Spleen (tissue), 11 donors: ENCODE measurements at regions not wholly inside any gene's neighbourhood (a gene's known extent, or its start where the extent isn't known, plus 50 kb on each side); places are given as distances from the start of the nearest gene placed in this dataset.

Source experiments
- DNase-seq: peaks from one replicate; pipeline ENCODE4 v3.0.0-alpha.2; 2020
- H3K27ac ChIP-seq, 8 donors: fragments of 200-600 bp; sonication (generic) in 7 of 8; 1 replicate in 4 of 8; 2 replicates in 4 of 8; pipeline versions ENCODE4 v1.5.0 to v1.8.0; 2016 to 2021; ENCODE audit warnings: inconsistent platforms in 4 of 8, mild to moderate bottlenecking in 4 of 8, moderate library complexity in 1 of 8
- H3K27me3 ChIP-seq, 7 donors: fragments of 200-600 bp; sonication (generic) in 6 of 7; replicated peaks in 1 of 7; 1 replicate in 4 of 7; 2 replicates in 3 of 7; pipeline versions ENCODE4 v1.5.0 to v1.8.0; 2016 to 2021; ENCODE audit warnings: inconsistent platforms in 3 of 7, mild to moderate bottlenecking in 1 of 7
- H3K36me3 ChIP-seq, 6 donors: fragments of 200-600 bp; sonication (generic) in 5 of 6; 1 replicate in 4 of 6; 2 replicates in 2 of 6; pipeline versions ENCODE4 v1.5.0 to v1.8.0; 2016 to 2021; ENCODE audit warnings: inconsistent platforms in 2 of 6
- H3K4me1 ChIP-seq, 6 donors: fragments of 200-600 bp; sonication (generic) in 5 of 6; 1 replicate in 3 of 6; 2 replicates in 3 of 6; pipeline versions ENCODE4 v1.5.0 to v1.8.0; 2016 to 2021; ENCODE audit warnings: inconsistent platforms in 3 of 6
- H3K4me3 ChIP-seq, 8 donors: fragments of 200-600 bp; sonication (generic) in 7 of 8; 1 replicate in 4 of 8; 2 replicates in 4 of 8; pipeline versions ENCODE4 v1.5.0 to v1.8.0; 2016 to 2021; ENCODE audit warnings: inconsistent platforms in 4 of 8, mild to moderate bottlenecking in 4 of 8, moderate library complexity in 2 of 8
- H3K9me3 ChIP-seq, 8 donors: fragments of 200-600 bp; sonication (generic) in 7 of 8; 1 replicate in 4 of 8; 2 replicates in 4 of 8; pipeline versions ENCODE4 v1.5.0 to v1.8.0; 2016 to 2021; ENCODE audit warnings: inconsistent platforms in 4 of 8
- CTCF ChIP-seq, 11 experiments: fragments of 200-600 bp in 7 of 11; fragments of 450-650 bp in 4 of 11; sonication (generic) in 4 of 11; IDR thresholded peaks in 8 of 11; conservative IDR thresholded peaks in 3 of 11; 1 replicate in 7 of 11; 2 replicates in 4 of 11; pipeline versions ENCODE4 v1.4.0 to v1.8.0; 2016 to 2021; ENCODE audit warnings: antibody characterized with exemption in 11 of 11, inconsistent platforms in 4 of 11, mild to moderate bottlenecking in 1 of 11
- POLR2A ChIP-seq, 3 donors: fragments of 450-650 bp; IDR thresholded peaks; one replicate each; pipeline ENCODE4 v1.5.1; 2017; ENCODE audit warnings: antibody characterized with exemption in 3 of 3, mild to moderate bottlenecking in 1 of 3
- POLR2AphosphoS5 ChIP-seq, 3 donors: sonication (generic); formaldehyde crosslinking; IDR thresholded peaks; one replicate each; pipeline ENCODE4 v1.5.1; 2017; ENCODE audit warnings: antibody characterized with exemption in 3 of 3
- WGBS, 5 donors: extraction: QIAGEN DNeasy Blood & Tissue Kit in 3 of 5; methylation state at CpG; one replicate each; pipeline versions ENCODE4 v1.1.5 to v1.1.7; 2013 to 2018; 5-methylcytosine and 5-hydroxymethylcytosine counted together
- intact Hi-C: fragments of 100-400 bp; cut with DNase I; formaldehyde crosslinking; loops from one replicate; pipeline ENCODE4 v1.15.0; 2023; ENCODE audit warnings: low total_unique reads
- donor health status: healthy with polysubstance abuse.
- donor health status: DM: no; HTN: no; CAD: no; lungs with moderate emphysema.
- donor health status: DM: no; HTN: no; CAD: no.
- donor health status: Bipolar disorder and iron deficiency.
- donor health status: healthy.
- donor health status: DM: no; HTN: no; CAD: no.
- donor health status: DM: yes; HTN: yes; CAD: no.

- Histone ChIP-seq H3K27me3 (no peaks in the 10 kb centered on the region), H3K9me3 (peaks cover 0 to 36% (median 17%) of the 10 kb centered on the region in 8 donors), H3K36me3 (no peaks in the 10 kb centered on the region), H3K4me3 (no peak overlapping the region), H3K4me1 (no peaks in the 10 kb centered on the region), H3K27ac (no peak overlapping the region)
- no peak for DNase-seq
- WGBS, 5 donors = 31 to 65% (median 59%) methylated on average over 2 of the region's 2 CpGs
- TF ChIP-seq POLR2A (IDR thresholded peaks at IDR 0.05) = no peak
- no peak for TF ChIP-seq POLR2AphosphoS5 (IDR thresholded peaks at IDR 0.05)
- no peak for TF ChIP-seq CTCF (IDR thresholded peaks at IDR 0.05 in 8 of 11, conservative IDR thresholded peaks at IDR 0.05 in 3 of 11)
- intact Hi-C loops = no loop called here
These were observed 587.5 kb upstream of the IGFBP3 start for GRCh38 chr7:46508583-46508982.

GRCh38 chr7:46507560-46507959 is 586.5 kb upstream of the IGFBP3 start:
- WGBS, 5 donors = 82 to 91% (median 84%) methylated on average over 4 of the region's 4 CpGs
- TF ChIP-seq CTCF (IDR thresholded peaks at IDR 0.05 in 8 of 11, conservative IDR thresholded peaks at IDR 0.05 in 3 of 11) (no peak), POLR2AphosphoS5 (IDR thresholded peaks at IDR 0.05) (no peak), POLR2A (IDR thresholded peaks at IDR 0.05) (no peak)
- intact Hi-C loops = no loop called here

GRCh38 chr7:46494441-46494840 is 573.4 kb upstream of the IGFBP3 start:
- Histone ChIP-seq H3K27ac (no peak overlapping the region), H3K4me1 (no peaks in the 10 kb centered on the region), H3K36me3 (no peaks in the 10 kb centered on the region), H3K9me3 (peaks cover 0 to 40% (median 17%) of the 10 kb centered on the region in 8 donors), H3K27me3 (no peaks in the 10 kb centered on the region), H3K4me3 (no peak overlapping the region)
- no peak for DNase-seq
- WGBS, 5 donors = 79 to 88% (median 85%) methylated on average over 3 of the region's 3 CpGs
- intact Hi-C loops = no loop called here
- TF ChIP-seq POLR2AphosphoS5 (IDR thresholded peaks at IDR 0.05) (no peak), POLR2A (IDR thresholded peaks at IDR 0.05) (no peak), CTCF (IDR thresholded peaks at IDR 0.05 in 8 of 11, conservative IDR thresholded peaks at IDR 0.05 in 3 of 11) (no peak)

More at GRCh38 chr7:46507560-46507959, 586.5 kb upstream of the IGFBP3 start:
- DNase-seq = no peak
- Histone ChIP-seq H3K27me3 (no peaks in the 10 kb centered on the region), H3K27ac (no peak overlapping the region), H3K4me3 (no peak overlapping the region), H3K9me3 (peaks cover 0 to 43% (median 19%) of the 10 kb centered on the region in 8 donors), H3K36me3 (no peaks in the 10 kb centered on the region), H3K4me1 (no peaks in the 10 kb centered on the region)

GRCh38 chr7:46494028-46494427 is 573.0 kb upstream of the IGFBP3 start:
- Histone ChIP-seq H3K4me1 (no peaks in the 10 kb centered on the region), H3K27ac (no peak overlapping the region), H3K9me3 (peaks cover 0 to 36% (median 12%) of the 10 kb centered on the region in 8 donors), H3K4me3 (no peak overlapping the region), H3K27me3 (no peaks in the 10 kb centered on the region), H3K36me3 (no peaks in the 10 kb centered on the region)
- DNase-seq = no peak
- TF ChIP-seq POLR2AphosphoS5 (IDR thresholded peaks at IDR 0.05) (no peak), POLR2A (IDR thresholded peaks at IDR 0.05) (no peak), CTCF (IDR thresholded peaks at IDR 0.05 in 8 of 11, conservative IDR thresholded peaks at IDR 0.05 in 3 of 11) (no peak)
- intact Hi-C loops = no loop called here
